GM11168 (cell line): ENCODE measurements at regions not wholly inside any gene's neighbourhood (a gene's known extent, or its start where the extent isn't known, plus 50 kb on each side); places are given as distances from the start of the nearest gene placed in this dataset.

Experiments
- in situ Hi-C: fragments of 300-500 bp; cut with MboI; formaldehyde crosslinking; loops from one replicate; pipeline ENCODE4 v1.12.0; 2022; ENCODE audit warnings: low sequenced_read_pairs; ENCODE audit not compliant: unreplicated experiment

DNA sequence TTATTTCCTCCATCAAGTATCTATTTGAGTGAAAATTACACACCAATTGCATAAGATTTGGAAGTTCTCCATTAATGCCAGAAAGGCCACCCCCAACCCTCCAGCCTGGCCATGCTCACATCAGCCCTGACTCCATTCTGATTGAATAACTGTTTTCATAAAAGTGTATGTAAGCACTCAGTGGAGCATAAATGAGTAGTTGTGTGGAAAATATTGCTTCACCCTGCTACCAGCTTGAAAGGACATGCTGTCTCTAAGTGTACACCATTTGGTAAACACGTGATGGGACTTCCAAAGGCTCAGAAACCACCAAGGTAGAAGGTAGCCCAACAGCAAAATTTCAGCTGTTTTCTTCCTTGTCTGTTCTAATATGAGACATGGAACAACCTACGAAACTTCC is 393.8 kb downstream of the ZNF385D start:
- in situ Hi-C loops = no loop called here

DNA sequence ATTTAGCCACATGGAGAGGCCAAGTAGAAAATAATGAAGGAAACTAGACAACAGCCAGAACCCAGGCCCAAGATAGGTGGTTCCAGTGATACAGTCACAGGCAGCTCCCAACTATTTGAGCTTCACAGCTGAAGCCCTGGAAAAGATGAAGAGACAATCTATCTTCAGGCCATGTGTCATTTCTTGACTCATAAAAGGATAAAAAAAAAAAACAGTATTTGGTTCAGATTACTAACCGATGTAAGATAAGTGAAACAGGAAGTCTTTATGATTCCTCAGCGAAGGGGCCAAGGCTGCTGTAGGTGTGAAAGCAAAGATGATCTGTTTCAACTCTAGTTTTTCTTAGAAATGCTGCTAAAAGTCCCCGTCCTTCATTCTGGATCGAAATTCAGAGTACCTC is 394.6 kb downstream of the ZNF385D start:
- in situ Hi-C loops = no loop called here

DNA sequence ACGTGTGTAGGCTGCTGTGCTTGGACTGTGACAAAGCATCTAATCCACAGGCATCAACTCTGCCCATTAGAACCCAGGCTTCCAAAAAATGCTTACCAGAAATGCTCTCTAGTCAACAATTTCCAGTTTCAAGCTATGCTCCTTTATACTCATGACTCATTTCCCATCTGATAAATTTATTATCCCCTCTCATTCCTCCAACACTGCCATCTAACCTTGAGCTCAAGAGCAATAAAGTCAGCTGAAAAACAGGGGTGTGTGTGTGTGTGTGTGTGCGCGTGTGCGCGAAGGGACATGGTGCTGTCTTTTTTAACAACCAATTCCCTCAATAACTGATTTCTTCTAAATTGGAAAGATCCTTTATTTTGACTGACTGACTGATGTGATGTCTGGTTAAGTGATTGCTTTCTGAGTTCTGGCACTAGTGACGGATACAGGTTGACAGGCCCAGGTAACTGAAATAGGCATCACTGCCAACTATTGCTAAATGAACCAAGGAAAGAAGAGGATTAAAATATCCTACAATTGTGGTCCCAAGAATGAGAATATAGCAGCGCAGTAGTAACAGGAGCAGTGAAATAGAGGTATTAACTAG is 405.5 kb downstream of the ZNF385D start:
- in situ Hi-C loops = no loop called here

DNA sequence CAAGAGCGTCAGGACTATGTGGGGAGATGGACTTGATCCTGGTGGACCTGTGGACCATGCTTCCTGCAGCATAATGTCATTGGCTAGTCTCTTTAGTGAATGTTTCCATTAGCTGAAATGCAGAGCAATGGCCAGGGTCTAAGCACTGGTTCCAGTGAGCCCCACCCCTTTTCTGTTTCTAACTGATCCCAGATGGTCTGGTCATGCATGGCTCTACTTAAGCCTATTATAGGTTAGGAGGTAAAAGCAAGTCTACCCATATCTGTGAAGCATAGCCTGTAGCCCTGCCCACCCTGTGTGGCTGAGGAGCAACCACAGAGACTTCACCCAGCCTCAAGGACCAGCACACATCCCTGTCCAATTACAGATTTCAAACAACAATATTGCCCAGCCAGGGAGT is 419.2 kb downstream of the ZNF385D start:
- in situ Hi-C loops = no loop called here

DNA sequence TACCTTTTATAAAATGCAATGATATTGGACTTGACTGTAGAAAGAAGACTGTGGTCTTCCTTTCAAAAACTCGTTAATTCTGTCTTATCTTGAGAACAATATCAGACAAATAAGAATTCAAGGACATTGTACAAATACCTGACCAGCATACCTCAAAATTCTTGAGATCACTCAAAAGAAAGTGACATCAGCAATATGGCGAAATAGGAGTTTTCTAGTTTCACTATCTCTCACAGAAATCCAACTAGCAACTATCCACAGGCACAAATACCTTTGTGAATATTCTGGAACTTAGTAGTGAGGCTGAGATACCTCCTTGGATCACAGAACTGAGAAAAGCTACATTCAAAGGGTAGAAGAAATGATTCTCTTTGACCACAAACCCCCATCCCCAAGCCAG is 419.7 kb downstream of the ZNF385D start:
- in situ Hi-C loops = no loop called here

DNA sequence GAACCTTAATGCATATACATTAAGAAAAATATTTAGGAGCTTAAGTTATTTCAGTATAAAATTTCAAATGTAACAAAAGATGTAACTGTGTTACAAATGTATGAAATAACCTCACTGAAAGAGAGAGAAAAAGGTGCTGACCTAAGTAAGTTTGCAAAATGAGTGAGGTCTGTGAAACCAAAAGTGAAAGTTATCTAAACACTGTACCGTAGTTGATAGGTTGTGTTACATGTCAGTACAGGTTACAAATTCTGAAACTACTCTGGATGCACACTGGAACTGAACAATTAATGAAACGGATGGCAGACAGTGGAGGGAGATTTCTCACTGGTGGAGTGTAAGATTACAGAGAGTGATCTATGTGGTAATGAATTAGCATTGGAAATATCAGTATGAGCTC is 420.7 kb downstream of the ZNF385D start:
- in situ Hi-C loops = no loop called here

DNA sequence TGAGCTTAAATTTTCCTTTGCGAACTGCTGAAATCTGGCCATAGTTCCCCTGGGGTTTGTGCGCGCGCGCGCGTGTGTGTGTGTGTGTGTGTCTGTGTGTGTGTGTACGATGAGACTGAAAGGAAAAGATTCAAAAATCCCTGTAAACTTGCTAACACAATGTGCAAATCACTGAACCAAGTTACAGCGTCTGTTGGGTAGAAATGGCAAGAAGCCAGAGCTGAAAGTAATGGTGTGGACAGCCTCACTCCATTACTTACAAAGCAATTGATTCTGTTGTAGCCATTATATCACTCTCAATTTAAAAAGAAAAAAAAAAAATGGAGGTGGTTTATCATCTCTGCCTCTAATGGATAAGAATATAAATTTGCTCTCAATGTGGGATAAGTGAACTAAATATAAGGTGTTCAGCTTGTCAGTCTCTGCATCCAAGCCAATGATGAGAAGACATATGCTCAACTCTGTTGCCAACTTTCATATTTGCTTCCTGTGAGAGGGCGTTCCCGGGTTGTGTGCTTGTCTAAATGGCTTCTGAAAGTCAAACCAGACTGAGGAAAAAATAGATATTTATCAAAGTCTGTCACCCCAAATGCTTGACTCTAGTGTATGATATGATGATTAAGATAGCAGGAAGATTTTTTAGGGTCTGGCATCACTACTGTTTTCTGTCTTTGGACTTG is 422.2 kb downstream of the ZNF385D start:
- in situ Hi-C loops = no loop called here

DNA sequence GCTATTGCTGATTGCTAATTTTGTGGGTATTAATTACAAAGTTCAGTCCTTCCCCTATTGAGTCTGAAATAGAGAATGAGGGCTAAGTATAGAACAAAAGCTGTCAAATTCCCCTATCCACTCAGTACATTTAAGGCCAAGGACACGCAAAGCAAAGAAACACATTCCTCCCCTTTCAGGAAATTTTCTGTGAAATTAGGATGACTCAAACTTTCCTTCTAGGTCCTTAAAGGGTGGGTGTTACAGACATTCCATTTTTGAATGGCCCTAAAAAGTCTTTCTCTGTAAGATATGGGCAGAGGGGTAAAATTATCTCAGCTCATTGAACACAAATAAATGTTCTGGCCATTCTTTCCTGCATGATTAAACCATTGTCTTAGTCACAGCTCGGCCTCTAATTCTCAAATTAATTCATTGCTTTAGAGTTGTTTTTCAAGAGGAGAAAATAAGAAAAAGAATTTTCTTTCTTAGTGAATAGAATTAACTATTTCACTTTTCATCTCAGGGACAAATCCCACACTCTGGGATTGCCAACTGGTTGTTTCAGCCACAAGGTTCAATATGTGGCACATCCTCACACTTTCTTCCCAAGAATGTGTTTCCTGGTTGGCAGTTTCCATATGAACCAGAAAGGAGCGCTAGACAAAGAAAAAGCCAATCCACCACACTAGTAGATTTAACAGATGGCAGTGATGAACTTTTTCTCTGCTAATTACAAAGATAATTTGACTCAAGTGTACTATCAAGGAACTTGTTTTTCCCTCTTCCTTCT is 424.1 kb downstream of the ZNF385D start:
- in situ Hi-C loops = no loop called here

DNA sequence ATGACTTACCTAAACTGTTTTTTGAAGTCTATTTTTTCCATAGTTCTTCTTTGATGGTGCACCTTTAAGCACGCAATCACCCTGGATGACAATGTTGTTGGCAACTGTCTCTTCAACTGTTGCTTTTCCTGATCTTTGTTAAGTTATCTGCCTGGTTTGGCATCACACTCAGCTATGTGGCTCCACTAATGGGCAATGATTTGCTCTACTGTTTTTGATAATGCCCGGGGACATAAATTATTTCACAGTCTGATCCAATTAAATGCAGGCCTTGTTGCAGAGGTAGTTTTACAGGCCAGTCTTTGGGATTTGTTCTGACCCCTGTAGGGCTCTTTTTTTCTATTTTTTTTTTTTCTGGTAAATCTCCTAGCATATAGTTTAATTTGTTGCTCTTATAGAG is 436.3 kb downstream of the ZNF385D start:
- in situ Hi-C loops = no loop called here

DNA sequence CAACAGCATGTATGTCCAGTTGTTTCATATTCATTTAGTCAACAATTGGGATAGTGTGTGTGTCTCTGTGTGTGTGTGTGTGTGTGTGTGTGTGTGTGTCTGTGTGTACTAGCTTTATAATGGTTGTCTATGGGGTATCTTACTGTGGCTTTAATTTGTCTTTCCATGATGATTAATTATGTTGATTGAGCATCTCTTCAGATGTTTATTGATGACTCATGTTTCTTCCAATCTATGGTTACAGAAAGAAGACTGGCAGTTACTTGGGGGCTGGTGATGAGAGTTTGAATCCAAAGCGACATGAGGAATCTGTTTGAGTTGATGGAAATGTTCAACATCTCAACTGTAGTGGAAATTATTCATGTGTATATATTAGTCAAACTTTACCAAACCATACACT is 440.1 kb downstream of the ZNF385D start:
- in situ Hi-C loops = no loop called here

DNA sequence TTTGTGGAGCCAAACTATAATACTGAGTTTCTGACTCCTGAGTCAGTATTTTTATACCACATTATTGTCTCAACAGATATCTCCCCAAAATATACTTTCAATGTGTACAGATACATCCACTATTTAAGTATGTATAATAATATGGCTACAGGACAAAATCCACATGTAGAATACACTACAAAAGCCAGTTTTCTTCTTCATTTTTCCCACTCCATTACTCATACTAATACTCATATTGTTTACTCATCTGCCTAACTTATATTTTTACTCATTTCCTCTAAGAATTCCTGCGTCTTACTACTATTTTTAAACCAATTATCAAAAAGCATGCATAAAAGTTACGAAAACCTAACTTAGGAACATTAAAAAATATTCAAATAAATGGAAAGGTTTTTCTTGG is 440.8 kb downstream of the ZNF385D start:
- in situ Hi-C loops = no loop called here

DNA sequence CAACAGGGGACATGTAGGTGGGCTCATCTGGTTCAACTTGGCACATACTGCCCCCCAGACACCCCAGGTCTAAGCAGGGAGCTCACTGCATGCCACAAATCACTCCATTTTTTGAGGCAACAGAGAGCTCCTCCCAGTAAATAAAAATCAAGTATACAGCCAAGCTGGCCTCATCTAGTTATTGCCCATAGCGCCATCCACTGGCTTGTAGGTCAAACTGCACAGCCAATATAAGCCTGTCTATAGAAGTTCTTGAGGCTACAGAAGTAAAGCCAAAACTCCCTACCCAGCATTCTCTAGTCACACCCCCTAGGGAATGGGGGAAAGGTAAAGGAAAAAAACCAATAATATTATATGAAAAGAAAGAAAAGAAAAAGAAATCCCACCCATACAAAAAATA is 453.7 kb downstream of the ZNF385D start:
- in situ Hi-C loops = no loop called here

DNA sequence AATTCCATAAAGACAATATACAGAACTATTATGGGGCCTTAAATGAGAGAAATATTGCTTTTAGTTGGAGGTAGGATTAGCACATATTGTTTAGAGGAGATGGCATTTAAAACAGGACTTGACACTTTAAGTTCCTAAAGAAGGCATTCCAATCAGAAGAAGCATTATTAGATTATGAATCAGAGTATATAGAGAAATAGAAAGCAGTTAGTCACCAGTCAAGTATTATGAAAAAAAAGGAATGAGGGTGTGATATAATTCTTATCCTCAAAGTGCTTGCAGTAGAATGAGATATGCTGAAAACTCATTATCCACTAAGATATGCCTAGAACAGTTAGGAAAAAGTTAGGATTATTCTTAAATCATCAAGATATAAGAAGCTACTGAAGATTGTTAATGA is 456.2 kb downstream of the ZNF385D start:
- in situ Hi-C loops = no loop called here

DNA sequence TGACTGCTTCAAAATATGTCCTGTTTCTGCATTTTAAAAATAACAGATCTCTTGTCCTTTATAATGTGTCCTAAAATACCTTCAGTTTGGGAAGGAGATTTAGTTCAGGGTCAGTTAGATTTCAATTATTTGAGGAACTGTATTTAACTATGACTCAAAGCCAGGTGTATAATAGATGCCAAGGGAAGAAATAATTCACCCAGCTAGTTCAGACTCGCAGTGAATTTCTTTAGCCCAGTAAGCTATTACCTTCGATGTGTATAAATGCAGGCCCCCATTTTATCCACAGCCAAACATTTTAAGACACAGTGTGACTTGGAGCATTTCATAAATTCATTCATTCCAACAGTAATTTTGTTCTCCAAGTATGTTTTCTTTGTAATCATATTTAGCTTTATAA is 458.0 kb downstream of the ZNF385D start:
- in situ Hi-C loops = no loop called here

DNA sequence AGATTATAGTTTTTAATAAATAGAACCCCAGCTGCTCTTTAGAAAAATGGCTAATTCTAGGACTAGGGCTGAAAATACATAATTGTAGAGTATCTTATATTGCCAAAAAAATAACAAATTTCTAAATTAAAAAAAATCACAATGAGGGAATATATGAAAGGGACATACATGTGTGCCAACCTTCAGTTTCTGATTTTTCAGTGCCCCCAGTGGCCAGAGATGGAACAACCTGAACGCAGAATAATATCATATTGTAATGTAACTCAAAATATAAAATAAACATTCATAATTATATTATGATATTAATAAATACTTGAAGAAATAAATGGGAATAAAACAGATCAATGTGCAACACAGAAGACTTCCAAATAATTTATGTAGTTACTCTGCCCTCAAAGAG is 460.5 kb downstream of the ZNF385D start:
- in situ Hi-C loops = no loop called here

DNA sequence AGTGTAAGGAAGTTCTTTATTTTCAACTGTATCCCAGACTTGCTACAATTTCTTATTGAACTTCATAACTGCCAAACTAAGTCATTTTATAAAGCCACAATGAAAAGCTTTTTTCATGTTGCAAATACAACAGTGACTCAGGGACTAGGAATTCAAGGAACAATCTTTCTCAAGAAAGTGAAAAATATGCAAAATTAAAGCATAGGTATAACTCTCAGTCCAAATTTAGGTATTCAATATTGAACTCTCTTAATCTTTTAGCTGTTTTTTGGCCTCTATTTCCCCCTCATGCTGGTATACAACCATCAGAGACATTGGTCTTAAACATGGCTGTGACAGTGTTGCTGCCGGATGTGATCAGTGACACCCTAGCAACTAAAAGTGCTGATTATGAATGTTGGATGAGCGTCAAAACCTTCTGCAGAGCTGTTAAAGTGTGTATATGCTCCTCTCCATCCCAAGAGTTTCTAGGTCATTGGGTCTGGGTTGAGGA is 476.9 kb downstream of the ZNF385D start:
- in situ Hi-C loops = no loop called here

DNA sequence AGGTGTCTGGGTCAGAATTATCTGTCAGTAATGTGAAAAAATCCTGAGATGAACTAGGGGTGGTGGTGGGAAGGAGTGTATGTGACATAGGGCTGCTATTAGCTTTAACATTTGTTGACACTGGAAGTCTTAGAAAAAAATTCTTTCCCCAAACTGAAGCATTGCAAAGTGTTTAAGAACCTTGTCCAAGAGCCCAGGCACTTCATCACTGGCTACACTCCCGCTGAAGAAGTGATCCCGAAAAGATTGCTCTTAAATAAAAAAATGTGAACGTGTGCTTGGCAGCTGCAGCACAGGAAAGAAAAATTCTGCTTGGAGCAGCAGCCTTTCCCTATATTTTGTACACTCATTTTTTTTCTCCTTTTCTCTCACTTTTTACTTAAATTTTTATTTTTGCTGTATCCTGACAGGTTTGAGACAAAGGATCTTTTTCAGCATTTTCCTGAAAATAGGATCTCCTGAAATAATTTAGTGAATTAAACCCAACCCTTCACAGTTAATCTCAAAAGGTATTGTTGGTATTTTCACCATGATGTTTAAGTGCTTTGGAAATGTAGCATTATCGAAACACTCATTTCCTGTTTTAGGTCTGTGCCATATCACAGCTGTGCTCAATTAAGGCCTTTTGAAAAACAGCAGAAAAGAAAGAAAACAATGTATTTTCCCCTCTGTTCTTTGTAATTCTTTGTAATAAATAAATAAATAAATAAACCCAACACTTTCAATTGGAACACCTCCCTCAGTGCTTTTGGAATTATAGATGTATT is 477.6 kb downstream of the ZNF385D start:
- in situ Hi-C loops = no loop called here

DNA sequence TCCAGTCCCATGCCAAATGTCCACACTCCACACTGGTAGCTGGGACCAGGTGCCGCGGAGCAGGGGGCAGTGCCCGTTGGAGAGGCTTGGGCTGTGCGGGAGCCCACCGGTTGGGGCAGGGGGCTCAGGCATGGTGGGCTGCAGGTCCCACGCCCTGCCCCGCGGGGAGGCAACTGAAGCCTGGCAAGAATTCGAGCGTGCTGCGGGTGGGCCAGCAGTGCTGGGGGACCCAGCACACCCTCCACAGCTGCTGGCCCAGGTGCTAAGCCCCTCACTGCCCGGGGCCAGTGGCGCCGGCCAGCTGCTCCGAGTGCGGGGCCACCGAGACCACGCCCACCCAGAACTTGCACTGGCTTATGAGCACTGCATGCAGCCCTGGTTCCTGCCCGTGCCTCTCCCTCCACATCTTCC is 479.4 kb downstream of the ZNF385D start:
- in situ Hi-C loops = no loop called here

DNA sequence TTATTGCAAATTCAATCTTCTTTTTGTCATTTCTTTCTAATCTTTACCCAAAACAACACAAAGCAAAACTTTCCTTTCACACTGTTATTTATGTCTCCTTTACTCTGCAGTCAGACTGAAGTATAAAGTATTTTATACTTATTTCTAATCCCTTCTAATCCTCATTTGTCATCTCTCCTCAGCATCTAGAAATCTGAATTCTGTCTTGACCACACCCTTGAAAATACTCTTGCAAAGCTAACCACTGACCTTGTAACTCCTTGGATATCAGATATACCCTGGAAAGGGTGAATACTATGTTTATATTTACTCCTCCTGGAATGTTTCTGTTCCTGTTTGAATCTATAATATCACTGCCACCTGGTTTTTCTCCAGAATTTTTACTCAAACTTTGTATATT is 481.1 kb downstream of the ZNF385D start:
- in situ Hi-C loops = no loop called here

DNA sequence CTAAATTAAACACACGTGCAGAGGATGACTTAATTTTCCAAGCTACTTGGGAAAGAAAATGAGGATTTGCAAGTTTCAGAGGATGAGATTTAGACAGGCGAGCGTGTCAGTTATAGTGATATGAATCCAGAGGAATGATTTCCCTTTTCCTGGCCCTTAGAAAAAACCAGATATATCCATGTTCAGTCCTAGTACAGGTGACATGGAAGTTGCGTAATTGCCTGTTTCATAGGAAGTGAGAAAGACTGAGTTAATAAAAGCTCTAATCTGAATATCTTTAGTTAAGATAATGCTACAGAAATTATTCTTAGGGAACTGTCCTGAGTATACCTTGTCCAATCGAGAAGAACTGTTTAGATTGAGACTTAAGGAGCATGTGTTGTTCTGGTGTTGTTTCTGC is 490.5 kb downstream of the ZNF385D start:
- in situ Hi-C loops = no loop called here

DNA sequence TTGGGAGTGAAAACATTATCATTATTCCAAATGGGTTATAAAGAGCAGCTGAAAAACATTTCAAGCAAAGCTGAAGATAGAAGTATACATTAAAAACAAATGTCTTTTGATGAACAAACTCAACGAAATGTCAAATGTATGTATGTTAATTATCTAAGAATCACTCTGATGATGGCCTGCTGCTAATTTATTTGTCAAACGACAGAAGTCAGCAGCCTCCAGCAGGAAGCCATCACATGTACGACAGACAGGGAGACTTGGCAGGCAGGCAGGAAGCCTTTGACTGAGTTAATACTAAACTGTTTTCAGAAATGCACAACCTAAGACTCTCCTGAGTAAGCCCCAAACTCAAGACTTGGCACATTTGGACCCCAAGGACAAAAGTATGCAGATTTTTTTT is 491.1 kb downstream of the ZNF385D start:
- in situ Hi-C loops = no loop called here
